WERI-Rb-1 (cell line): ENCODE measurements at regions not wholly inside any gene's neighbourhood (a gene's known extent, or its start where the extent isn't known, plus 50 kb on each side); places are given as distances from the start of the nearest gene placed in this dataset.

Source experiments
- DNase-seq: peaks from one replicate; pipeline ENCODE4 v3.0.0-alpha.2; 2020
- H3K27ac ChIP-seq: fragments of 250-450 bp; sonication (Bioruptor Pico); 2 replicates; pipeline ENCODE4 v1.5.1; 2020; ENCODE audit warnings: mild to moderate bottlenecking, moderate library complexity
- H3K27me3 ChIP-seq: fragments of 250-450 bp; sonication (Bioruptor Pico); 2 replicates; pipeline ENCODE4 v1.5.1; 2021; ENCODE audit warnings: mild to moderate bottlenecking, low read depth, moderate library complexity; ENCODE audit not compliant: insufficient read depth, severe bottlenecking
- H3K36me3 ChIP-seq: fragments of 250-450 bp; sonication (Bioruptor Pico); 2 replicates; pipeline ENCODE4 v1.5.1; 2020; ENCODE audit warnings: mild to moderate bottlenecking, moderate library complexity
- H3K4me3 ChIP-seq: 2 replicates; pipeline ENCODE4 v1.5.1; 2011; ENCODE audit warnings: low read depth, mild to moderate bottlenecking, control low read depth, low read length
- H3K9me3 ChIP-seq: fragments of 250-450 bp; sonication (Bioruptor Pico); 2 replicates; pipeline ENCODE4 v1.5.1; 2021; ENCODE audit warnings: mild to moderate bottlenecking, moderate library complexity; ENCODE audit not compliant: severe bottlenecking
- CTCF ChIP-seq: IDR thresholded peaks from 2 replicates; pipeline ENCODE4 v1.5.1; 2011; ENCODE audit warnings: low read depth, mild to moderate bottlenecking, control low read depth, inconsistent platforms, low read length

- TF ChIP-seq CTCF = no peak
- Histone ChIP-seq H3K36me3 (no peaks in the 10 kb centered on the region), H3K4me3 (no peak overlapping the region), H3K27ac (no peak overlapping the region), H3K9me3 (no peaks in the 10 kb centered on the region), H3K27me3 (no peaks in the 10 kb centered on the region)
- no peak for DNase-seq
Measured at GRCh38 chr9:10925896-10926295, 313.1 kb upstream of the PTPRD start.

- H3K4me3 ChIP-seq = no peak overlapping the region
- no peaks in the 10 kb centered on the region for H3K36me3 ChIP-seq
- H3K27ac ChIP-seq = no peak overlapping the region
- DNase-seq = no peak
- TF ChIP-seq CTCF = no peak
- H3K27me3 ChIP-seq = no peaks in the 10 kb centered on the region
- H3K9me3 ChIP-seq = no peaks in the 10 kb centered on the region
Measured at GRCh38 chr9:10928372-10928771, 315.6 kb upstream of the PTPRD start.

- Histone ChIP-seq H3K27ac (no peak overlapping the region), H3K4me3 (no peak overlapping the region), H3K36me3 (no peaks in the 10 kb centered on the region), H3K9me3 (no peaks in the 10 kb centered on the region), H3K27me3 (no peaks in the 10 kb centered on the region)
- TF ChIP-seq CTCF = no peak
- no peak for DNase-seq
Measured at GRCh38 chr9:10930081-10930480, 317.3 kb upstream of the PTPRD start.

GRCh38 chr9:10946676-10947410, 334.0 kb upstream of the PTPRD start:
- DNase-seq = no peak

GRCh38 chr9:10957878-10958277, 345.1 kb upstream of the PTPRD start:
- Histone ChIP-seq H3K4me3 (no peak overlapping the region), H3K9me3 (no peaks in the 10 kb centered on the region), H3K27ac (no peak overlapping the region), H3K27me3 (no peaks in the 10 kb centered on the region), H3K36me3 (no peaks in the 10 kb centered on the region)
- no peak for TF ChIP-seq CTCF
- DNase-seq = no peak

More at GRCh38 chr9:10946676-10947410, 334.0 kb upstream of the PTPRD start:
- no peaks in the 10 kb centered on the region for H3K27me3 ChIP-seq
- no peak overlapping the region for H3K4me3 ChIP-seq
- no peak for TF ChIP-seq CTCF
- H3K36me3 ChIP-seq = no peaks in the 10 kb centered on the region
- H3K9me3 ChIP-seq = no peaks in the 10 kb centered on the region
- H3K27ac ChIP-seq = no peak overlapping the region

GRCh38 chr9:10961883-10962282, 349.1 kb upstream of the PTPRD start:
- no peaks in the 10 kb centered on the region for H3K27me3 ChIP-seq
- no peak for DNase-seq
- H3K27ac ChIP-seq = no peak overlapping the region
- no peak for TF ChIP-seq CTCF
- no peaks in the 10 kb centered on the region for H3K36me3 ChIP-seq
- no peak overlapping the region for H3K4me3 ChIP-seq
- H3K9me3 ChIP-seq = no peaks in the 10 kb centered on the region
